GM12864 (cell line): ENCODE measurements at regions not wholly inside any gene's neighbourhood (a gene's known extent, or its start where the extent isn't known, plus 50 kb on each side); places are given as distances from the start of the nearest gene placed in this dataset.

Experiments used
- DNase-seq: peaks from one replicate; pipeline ENCODE4 v3.0.0-alpha.2; 2011; ENCODE audit warnings: low read depth
- H3K4me3 ChIP-seq: 2 replicates; pipeline ENCODE4 v1.5.1; 2011; ENCODE audit warnings: mild to moderate bottlenecking, low read depth, low read length, control low read depth
- CTCF ChIP-seq: IDR thresholded peaks from 2 replicates; pipeline ENCODE4 v1.5.1; 2011; ENCODE audit warnings: low read depth, mild to moderate bottlenecking, moderate library complexity, low read length, control low read depth, inconsistent platforms; ENCODE audit errors: missing control alignments

- no peak for TF ChIP-seq CTCF
- DNase-seq = no peak
- H3K4me3 ChIP-seq = no peak overlapping the region
Measured at GRCh38 chr10:78578929-78579328, 489.8 kb upstream of the ZMIZ1 start.

GRCh38 chr10:78579576-78579975 is 489.2 kb upstream of the ZMIZ1 start:
- DNase-seq = no peak
- no peak for TF ChIP-seq CTCF
- no peak overlapping the region for H3K4me3 ChIP-seq

- DNase-seq = no peak
- TF ChIP-seq CTCF = no peak
- H3K4me3 ChIP-seq = no peak overlapping the region
Measured at GRCh38 chr10:78579995-78580394, 488.8 kb upstream of the ZMIZ1 start.

- no peak for TF ChIP-seq CTCF
Measured at GRCh38 chr10:78581133-78581694, 487.6 kb upstream of the ZMIZ1 start.

GRCh38 chr10:78582540-78582939 is 486.2 kb upstream of the ZMIZ1 start:
- no peak overlapping the region for H3K4me3 ChIP-seq
- no peak for TF ChIP-seq CTCF
- DNase-seq = no peak

More at GRCh38 chr10:78581133-78581694, 487.6 kb upstream of the ZMIZ1 start:
- H3K4me3 ChIP-seq = no peak overlapping the region
- DNase-seq = no peak

GRCh38 chr10:78584266-78584665 is 484.5 kb upstream of the ZMIZ1 start:
- no peak for TF ChIP-seq CTCF
- no peak overlapping the region for H3K4me3 ChIP-seq
- DNase-seq = no peak

GRCh38 chr10:78584681-78585080 is 484.1 kb upstream of the ZMIZ1 start:
- no peak for DNase-seq
- TF ChIP-seq CTCF = no peak
- H3K4me3 ChIP-seq = no peak overlapping the region
